Posterior cingulate gyrus (tissue), 11 donors: ENCODE measurements at regions not wholly inside any gene's neighbourhood (a gene's known extent, or its start where the extent isn't known, plus 50 kb on each side); places are given as distances from the start of the nearest gene placed in this dataset.
"Not testable (repeated sequence)": the region's sequence is repeated elsewhere in the genome, so short reads cannot be mapped to it uniquely, and the experiment has no call there.

Experiments used
- DNase-seq, 10 donors: peaks; one replicate each; pipeline versions ENCODE4 v3.0.0 to v3.0.0-alpha.2; 2020 to 2021; ENCODE audit warnings: mixed read lengths in 3 of 10
- intact Hi-C: fragments of 100-400 bp; cut with DNase I; formaldehyde crosslinking; loops from one replicate; pipeline ENCODE4 v1.15.1; 2023

- intact Hi-C loops: no loop called here
- DNase-seq: no peak
These were observed 113.1 kb upstream of the FGGY start for GRCh38 chr1:59183749-59184317.

GRCh38 chr1:59184365-59184905, 112.5 kb upstream of the FGGY start:
- intact Hi-C loops: no loop called here
- DNase-seq: no peak

GRCh38 chr1:59185163-59185860, 111.6 kb upstream of the FGGY start:
- no peak for DNase-seq
- intact Hi-C loops: no loop called here

- DNase-seq: no peak
- intact Hi-C loops: no loop called here
These were observed 110.2 kb upstream of the FGGY start for GRCh38 chr1:59186656-59187055.

GRCh38 chr1:59188413-59189213, 108.3 kb upstream of the FGGY start:
- DNase-seq: no peak
- intact Hi-C loops: no loop called here

GRCh38 chr1:59193443-59194093, 103.3 kb upstream of the FGGY start:
- no peak for DNase-seq
- intact Hi-C loops: no loop called here

GRCh38 chr1:59194621-59195020, 102.3 kb upstream of the FGGY start:
- no peak for DNase-seq
- intact Hi-C loops: no loop called here

- intact Hi-C loops: no loop called here
- DNase-seq: no peak
These were observed 101.7 kb upstream of the FGGY start for GRCh38 chr1:59195151-59195550.

- intact Hi-C loops: no loop called here
- no peak for DNase-seq
These were observed 98.3 kb upstream of the FGGY start for GRCh38 chr1:59198564-59198963.

GRCh38 chr1:59199147-59199546, 97.7 kb upstream of the FGGY start:
- intact Hi-C loops: no loop called here
- DNase-seq: no peak

- intact Hi-C loops: no loop called here
- no peak for DNase-seq
These were observed 97.0 kb upstream of the FGGY start for GRCh38 chr1:59199719-59200376.

- intact Hi-C loops: no loop called here
- DNase-seq: no peak
These were observed 95.6 kb upstream of the FGGY start for GRCh38 chr1:59201341-59201740.

GRCh38 chr1:59202455-59202854, 94.4 kb upstream of the FGGY start:
- DNase-seq: no peak
- intact Hi-C loops: no loop called here

GRCh38 chr1:59204001-59204400, 92.9 kb upstream of the FGGY start:
- intact Hi-C loops: no loop called here
- DNase-seq: peak in 2 of 10 donors; percentile 55 to 65

GRCh38 chr1:59206616-59207015, 90.3 kb upstream of the FGGY start:
- intact Hi-C loops: not testable (repeated sequence)
- DNase-seq: peak in 1 of 10 donors; percentile 77

- DNase-seq, intact Hi-C loops: not testable (repeated sequence)
These were observed 86.5 kb upstream of the FGGY start for GRCh38 chr1:59210430-59210829.

- no peak for DNase-seq
- intact Hi-C loops: no loop called here
These were observed 84.2 kb upstream of the FGGY start for GRCh38 chr1:59212706-59213105.

GRCh38 chr1:59214248-59215208, 82.4 kb upstream of the FGGY start:
- intact Hi-C loops: no loop called here
- DNase-seq: no peak

- intact Hi-C loops: no loop called here
- no peak for DNase-seq
These were observed 81.1 kb upstream of the FGGY start for GRCh38 chr1:59215766-59216291.
